ENCODE measurements at regions not wholly inside any gene's neighbourhood (a gene's known extent, or its start where the extent isn't known, plus 50 kb on each side); places are given as distances from the start of the nearest gene placed in this dataset.

- H3K36me3 ChIP-seq, result no peaks in the 10 kb centered on the region
- H3K4me3 ChIP-seq, result no peak overlapping the region
- 76% methylated on average over 11 of the region's 11 CpGs for WGBS
- H3K27ac ChIP-seq, result no peak overlapping the region
- no peaks in the 10 kb centered on the region for H3K9me3 ChIP-seq
- TF ChIP-seq, protein P1, sequence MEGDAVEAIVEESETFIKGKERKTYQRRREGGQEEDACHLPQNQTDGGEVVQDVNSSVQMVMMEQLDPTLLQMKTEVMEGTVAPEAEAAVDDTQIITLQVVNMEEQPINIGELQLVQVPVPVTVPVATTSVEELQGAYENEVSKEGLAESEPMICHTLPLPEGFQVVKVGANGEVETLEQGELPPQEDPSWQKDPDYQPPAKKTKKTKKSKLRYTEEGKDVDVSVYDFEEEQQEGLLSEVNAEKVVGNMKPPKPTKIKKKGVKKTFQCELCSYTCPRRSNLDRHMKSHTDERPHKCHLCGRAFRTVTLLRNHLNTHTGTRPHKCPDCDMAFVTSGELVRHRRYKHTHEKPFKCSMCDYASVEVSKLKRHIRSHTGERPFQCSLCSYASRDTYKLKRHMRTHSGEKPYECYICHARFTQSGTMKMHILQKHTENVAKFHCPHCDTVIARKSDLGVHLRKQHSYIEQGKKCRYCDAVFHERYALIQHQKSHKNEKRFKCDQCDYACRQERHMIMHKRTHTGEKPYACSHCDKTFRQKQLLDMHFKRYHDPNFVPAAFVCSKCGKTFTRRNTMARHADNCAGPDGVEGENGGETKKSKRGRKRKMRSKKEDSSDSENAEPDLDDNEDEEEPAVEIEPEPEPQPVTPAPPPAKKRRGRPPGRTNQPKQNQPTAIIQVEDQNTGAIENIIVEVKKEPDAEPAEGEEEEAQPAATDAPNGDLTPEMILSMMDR (IDR thresholded peaks at IDR 0.05), result no peak
- no peak for TF ChIP-seq POLR2AphosphoS5 (IDR thresholded peaks at IDR 0.05)
- no peak for TF ChIP-seq POLR2A (IDR thresholded peaks at IDR 0.05)
- DNase-seq (ENCODE audit: low spot score), result no peak
- H3K4me1 ChIP-seq (replicated peaks), result no peaks in the 10 kb centered on the region
- H3K27me3 ChIP-seq (replicated peaks; ENCODE audit: insufficient read depth), result no peaks in the 10 kb centered on the region
- intact Hi-C loops (cut with DNase I), result no loop called here
Measured at GRCh38 chr12:125458552-125459268, 393.5 kb downstream of the AACS start.

DNA sequence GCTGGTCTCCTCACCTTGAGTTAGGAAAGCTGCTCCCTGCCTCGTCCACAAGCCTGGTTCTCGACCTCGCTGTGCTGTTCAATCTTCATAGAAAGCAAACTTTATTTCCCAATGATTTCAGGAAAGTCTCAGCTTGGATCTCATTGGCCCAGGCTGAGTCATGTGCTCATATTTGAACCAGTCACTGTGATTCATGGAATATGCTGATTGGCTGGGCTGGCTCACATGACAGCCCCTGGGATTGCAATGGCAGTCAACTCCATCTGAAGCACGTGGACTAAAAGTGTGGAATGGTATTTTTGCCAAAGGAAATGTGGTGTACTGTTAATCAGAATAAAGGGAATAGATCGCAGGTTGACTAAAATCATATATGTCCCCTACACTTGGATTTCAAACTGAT is 396.6 kb downstream of the AACS start:
- no peak for TF ChIP-seq POLR2AphosphoS5 (IDR thresholded peaks at IDR 0.05)
- TF ChIP-seq POLR2A (IDR thresholded peaks at IDR 0.05), result no peak
- TF ChIP-seq, protein P1 (IDR thresholded peaks at IDR 0.05), result no peak
- DNase-seq (ENCODE audit: low spot score), result no peak

GRCh38 chr12:125463386-125463785 is 398.2 kb downstream of the AACS start:
- no peaks in the 10 kb centered on the region for H3K27me3 ChIP-seq (replicated peaks; ENCODE audit: insufficient read depth)
- H3K9me3 ChIP-seq, result no peaks in the 10 kb centered on the region
- 83% methylated on average over 2 of the region's 2 CpGs for WGBS
- DNase-seq (ENCODE audit: low spot score), result no peak
- H3K36me3 ChIP-seq, result no peaks in the 10 kb centered on the region
- TF ChIP-seq POLR2A (IDR thresholded peaks at IDR 0.05) (no peak), POLR2AphosphoS5 (IDR thresholded peaks at IDR 0.05) (no peak)
- TF ChIP-seq, protein P1 (IDR thresholded peaks at IDR 0.05), result no peak
- H3K4me1 ChIP-seq (replicated peaks), result no peaks in the 10 kb centered on the region
- H3K27ac ChIP-seq, result no peak overlapping the region
- intact Hi-C loops (cut with DNase I), result no loop called here
- no peak overlapping the region for H3K4me3 ChIP-seq

More for the DNA sequence above, 396.6 kb downstream of the AACS start:
- Histone ChIP-seq H3K4me1 (replicated peaks) (no peaks in the 10 kb centered on the region), H3K36me3 (no peaks in the 10 kb centered on the region), H3K9me3 (no peaks in the 10 kb centered on the region), H3K4me3 (no peak overlapping the region), H3K27ac (no peak overlapping the region), H3K27me3 (replicated peaks; ENCODE audit: insufficient read depth) (no peaks in the 10 kb centered on the region)
- WGBS, result 92% methylated on average over 5 of the region's 5 CpGs
- intact Hi-C loops (cut with DNase I), result no loop called here

GRCh38 chr12:125467363-125467762 is 402.1 kb downstream of the AACS start:
- Histone ChIP-seq H3K27me3 (replicated peaks; ENCODE audit: insufficient read depth) (no peaks in the 10 kb centered on the region), H3K4me3 (no peak overlapping the region), H3K4me1 (replicated peaks) (no peaks in the 10 kb centered on the region), H3K36me3 (no peaks in the 10 kb centered on the region), H3K27ac (no peak overlapping the region), H3K9me3 (no peaks in the 10 kb centered on the region)
- 88% methylated on average over 1 of the region's 1 CpG for WGBS
- TF ChIP-seq POLR2A (IDR thresholded peaks at IDR 0.05), result no peak
- TF ChIP-seq, protein P1 (IDR thresholded peaks at IDR 0.05), result no peak
- no peak for TF ChIP-seq POLR2AphosphoS5 (IDR thresholded peaks at IDR 0.05)
- intact Hi-C loops (cut with DNase I), result no loop called here
- no peak for DNase-seq (ENCODE audit: low spot score)

- H3K4me3 ChIP-seq, result no peak overlapping the region
- no peak for DNase-seq (ENCODE audit: low spot score)
- TF ChIP-seq, protein P1 (IDR thresholded peaks at IDR 0.05), result no peak
- no peak for TF ChIP-seq POLR2AphosphoS5 (IDR thresholded peaks at IDR 0.05)
- no peak for TF ChIP-seq POLR2A (IDR thresholded peaks at IDR 0.05)
- H3K27me3 ChIP-seq (replicated peaks; ENCODE audit: insufficient read depth), result no peaks in the 10 kb centered on the region
- intact Hi-C loops (cut with DNase I), result no loop called here
- no peaks in the 10 kb centered on the region for H3K9me3 ChIP-seq
- no peaks in the 10 kb centered on the region for H3K36me3 ChIP-seq
- no peak overlapping the region for H3K27ac ChIP-seq
- WGBS, result 100% methylated on average over 1 of the region's 1 CpG
- no peaks in the 10 kb centered on the region for H3K4me1 ChIP-seq (replicated peaks)
Measured at GRCh38 chr12:125469683-125470082, 404.4 kb downstream of the AACS start.

Measured in prostate gland (tissue), 2 donors.